HepG2 (cell line): ENCODE measurements at regions not wholly inside any gene's neighbourhood (a gene's known extent, or its start where the extent isn't known, plus 50 kb on each side); places are given as distances from the start of the nearest gene placed in this dataset.

Experiments
- ATF7 ChIP-seq, 2 experiments: fragments of 450-650 bp in 1 of 2; sonication (generic) in 1 of 2; formaldehyde crosslinking in 1 of 2; IDR thresholded peaks; 2 replicates each; pipeline versions ENCODE4 v1.4.0 to v1.6.1; 2016 to 2020; ENCODE audit warnings: antibody characterized with exemption in 1 of 2, mild to moderate bottlenecking in 1 of 2, missing genetic modification reagents in 1 of 2
- DNMT1 ChIP-seq: sonication (generic); formaldehyde crosslinking; IDR thresholded peaks from 2 replicates; pipeline ENCODE4 v1.5.1; 2020; ENCODE audit warnings: mild to moderate bottlenecking, missing genetic modification reagents
- FOXC1 ChIP-seq: sonication (generic); formaldehyde crosslinking; IDR thresholded peaks from 2 replicates; pipeline ENCODE4 v1.8.0; 2022; ENCODE audit warnings: mild to moderate bottlenecking, missing genetic modification reagents, borderline replicate concordance
- FOXJ3 ChIP-seq: sonication (generic); formaldehyde crosslinking; IDR thresholded peaks from 2 replicates; pipeline ENCODE4 v1.4.0; 2020; ENCODE audit warnings: missing genetic modification reagents, mild to moderate bottlenecking, borderline replicate concordance
- MED13 ChIP-seq: sonication (generic); formaldehyde crosslinking; IDR thresholded peaks from 2 replicates; pipeline ENCODE4 v1.5.0; 2020; ENCODE audit warnings: missing genetic modification reagents
- NCOA2 ChIP-seq: sonication (generic); formaldehyde crosslinking; IDR thresholded peaks from 2 replicates; pipeline ENCODE4 v1.8.0; 2022; ENCODE audit warnings: inconsistent platforms
- RXRA ChIP-seq: sonication (generic); formaldehyde crosslinking; IDR thresholded peaks from 2 replicates; pipeline ENCODE4 v1.5.1; 2020; ENCODE audit warnings: missing genetic modification reagents
- SRSF1 ChIP-seq: fragments of 200-400 bp; formaldehyde crosslinking; optimal IDR thresholded peaks from 2 replicates; pipeline ENCODE3; 2017; ENCODE audit warnings: mild to moderate bottlenecking, low read depth, low read length, moderate library complexity
- SUZ12 ChIP-seq: fragments of 150-350 bp; IDR thresholded peaks from 2 replicates; pipeline ENCODE4 v1.6.1; 2014; ENCODE audit warnings: low read depth, low read length
- ZNF235 ChIP-seq: sonication (generic); formaldehyde crosslinking; IDR thresholded peaks from 2 replicates; pipeline ENCODE4 v1.8.1; 2023; ENCODE audit warnings: mild to moderate bottlenecking, missing genetic modification reagents, borderline replicate concordance
- ZNF3 ChIP-seq: IDR thresholded peaks from 2 replicates; pipeline ENCODE4 v1.7.0; 2017; ENCODE audit warnings: inconsistent platforms
- ZNF44 ChIP-seq: sonication (generic); formaldehyde crosslinking; IDR thresholded peaks from 2 replicates; pipeline ENCODE4 v1.5.1; 2020; ENCODE audit warnings: mild to moderate bottlenecking, missing genetic modification reagents
- ZNF512 ChIP-seq: sonication (generic); formaldehyde crosslinking; IDR thresholded peaks from 2 replicates; pipeline ENCODE4 v1.4.0; 2020; ENCODE audit warnings: mild to moderate bottlenecking, missing genetic modification reagents
- ZNF761 ChIP-seq: sonication (generic); formaldehyde crosslinking; conservative IDR thresholded peaks from 2 replicates; pipeline ENCODE4 v1.4.0; 2020; ENCODE audit warnings: mild to moderate bottlenecking, missing genetic modification reagents
- TF ChIP-seq, protein P1 (sequence below): IDR thresholded peaks from 2 replicates; pipeline ENCODE4 v1.6.1; 2016; ENCODE audit warnings: missing compliant biosample characterization, missing genetic modification reagents, borderline replicate concordance
- TF ChIP-seq, protein P2 (sequence below): sonication (generic); formaldehyde crosslinking; IDR thresholded peaks from 2 replicates; pipeline ENCODE4 v1.9.0; 2022; ENCODE audit warnings: missing genetic modification reagents, mild to moderate bottlenecking, borderline replicate concordance
- TF ChIP-seq, protein P3 (sequence below): IDR thresholded peaks from 2 replicates; pipeline ENCODE4 v1.6.1; 2012; ENCODE audit warnings: low read length, improper control_type of control experiment
- TF ChIP-seq, protein P4 (sequence below): sonication (generic); formaldehyde crosslinking; IDR thresholded peaks from 2 replicates; pipeline ENCODE4 v1.8.1; 2023; ENCODE audit warnings: missing genetic modification reagents, mild to moderate bottlenecking, borderline replicate concordance

GRCh38 chr2:16069933-16070647 lies 129.7 kb downstream of the MYCN start (continued):
- TF ChIP-seq, protein P1, sequence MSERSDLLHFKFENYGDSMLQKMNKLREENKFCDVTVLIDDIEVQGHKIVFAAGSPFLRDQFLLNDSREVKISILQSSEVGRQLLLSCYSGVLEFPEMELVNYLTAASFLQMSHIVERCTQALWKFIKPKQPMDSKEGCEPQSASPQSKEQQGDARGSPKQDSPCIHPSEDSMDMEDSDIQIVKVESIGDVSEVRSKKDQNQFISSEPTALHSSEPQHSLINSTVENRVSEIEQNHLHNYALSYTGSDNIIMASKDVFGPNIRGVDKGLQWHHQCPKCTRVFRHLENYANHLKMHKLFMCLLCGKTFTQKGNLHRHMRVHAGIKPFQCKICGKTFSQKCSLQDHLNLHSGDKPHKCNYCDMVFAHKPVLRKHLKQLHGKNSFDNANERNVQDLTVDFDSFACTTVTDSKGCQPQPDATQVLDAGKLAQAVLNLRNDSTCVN (CRISPR knock-in tag), result no peak; the same call in 1 of the 2 replicates
- TF ChIP-seq DNMT1 (no peak; the same call in 1 of the 2 replicates), SRSF1 (no peak), NCOA2 (CRISPR knock-in tag) (peak; percentile 87), ZNF761 (CRISPR knock-in tag) (no peak; the same call in 1 of the 2 replicates), ZNF512 (CRISPR knock-in tag) (no peak), FOXJ3 (CRISPR knock-in tag) (peak; percentile 87; the same call in 1 of the 2 replicates), FOXC1 (CRISPR knock-in tag) (no peak), ZNF235 (no peak), ZNF44 (no peak), SUZ12 (no peak), ATF7 (IDR thresholded peaks at IDR 0.05) (no peak), ATF7 (CRISPR knock-in tag; IDR thresholded peaks at IDR 0.05) (no peak), ZNF3 (no peak), MED13 (CRISPR knock-in tag) (no peak; the same call in 1 of the 2 replicates), RXRA (CRISPR knock-in tag) (peak; percentile 50)
- TF ChIP-seq, protein P2, sequence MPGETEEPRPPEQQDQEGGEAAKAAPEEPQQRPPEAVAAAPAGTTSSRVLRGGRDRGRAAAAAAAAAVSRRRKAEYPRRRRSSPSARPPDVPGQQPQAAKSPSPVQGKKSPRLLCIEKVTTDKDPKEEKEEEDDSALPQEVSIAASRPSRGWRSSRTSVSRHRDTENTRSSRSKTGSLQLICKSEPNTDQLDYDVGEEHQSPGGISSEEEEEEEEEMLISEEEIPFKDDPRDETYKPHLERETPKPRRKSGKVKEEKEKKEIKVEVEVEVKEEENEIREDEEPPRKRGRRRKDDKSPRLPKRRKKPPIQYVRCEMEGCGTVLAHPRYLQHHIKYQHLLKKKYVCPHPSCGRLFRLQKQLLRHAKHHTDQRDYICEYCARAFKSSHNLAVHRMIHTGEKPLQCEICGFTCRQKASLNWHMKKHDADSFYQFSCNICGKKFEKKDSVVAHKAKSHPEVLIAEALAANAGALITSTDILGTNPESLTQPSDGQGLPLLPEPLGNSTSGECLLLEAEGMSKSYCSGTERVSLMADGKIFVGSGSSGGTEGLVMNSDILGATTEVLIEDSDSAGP, result peak; percentile 74
- TF ChIP-seq, protein P3, sequence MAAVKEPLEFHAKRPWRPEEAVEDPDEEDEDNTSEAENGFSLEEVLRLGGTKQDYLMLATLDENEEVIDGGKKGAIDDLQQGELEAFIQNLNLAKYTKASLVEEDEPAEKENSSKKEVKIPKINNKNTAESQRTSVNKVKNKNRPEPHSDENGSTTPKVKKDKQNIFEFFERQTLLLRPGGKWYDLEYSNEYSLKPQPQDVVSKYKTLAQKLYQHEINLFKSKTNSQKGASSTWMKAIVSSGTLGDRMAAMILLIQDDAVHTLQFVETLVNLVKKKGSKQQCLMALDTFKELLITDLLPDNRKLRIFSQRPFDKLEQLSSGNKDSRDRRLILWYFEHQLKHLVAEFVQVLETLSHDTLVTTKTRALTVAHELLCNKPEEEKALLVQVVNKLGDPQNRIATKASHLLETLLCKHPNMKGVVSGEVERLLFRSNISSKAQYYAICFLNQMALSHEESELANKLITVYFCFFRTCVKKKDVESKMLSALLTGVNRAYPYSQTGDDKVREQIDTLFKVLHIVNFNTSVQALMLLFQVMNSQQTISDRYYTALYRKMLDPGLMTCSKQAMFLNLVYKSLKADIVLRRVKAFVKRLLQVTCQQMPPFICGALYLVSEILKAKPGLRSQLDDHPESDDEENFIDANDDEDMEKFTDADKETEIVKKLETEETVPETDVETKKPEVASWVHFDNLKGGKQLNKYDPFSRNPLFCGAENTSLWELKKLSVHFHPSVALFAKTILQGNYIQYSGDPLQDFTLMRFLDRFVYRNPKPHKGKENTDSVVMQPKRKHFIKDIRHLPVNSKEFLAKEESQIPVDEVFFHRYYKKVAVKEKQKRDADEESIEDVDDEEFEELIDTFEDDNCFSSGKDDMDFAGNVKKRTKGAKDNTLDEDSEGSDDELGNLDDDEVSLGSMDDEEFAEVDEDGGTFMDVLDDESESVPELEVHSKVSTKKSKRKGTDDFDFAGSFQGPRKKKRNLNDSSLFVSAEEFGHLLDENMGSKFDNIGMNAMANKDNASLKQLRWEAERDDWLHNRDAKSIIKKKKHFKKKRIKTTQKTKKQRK, result no peak
- TF ChIP-seq, protein P4, sequence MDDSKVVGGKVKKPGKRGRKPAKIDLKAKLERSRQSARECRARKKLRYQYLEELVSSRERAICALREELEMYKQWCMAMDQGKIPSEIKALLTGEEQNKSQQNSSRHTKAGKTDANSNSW (CRISPR knock-in tag), result no peak
